ENCODE measurements at regions not wholly inside any gene's neighbourhood (a gene's known extent, or its start where the extent isn't known, plus 50 kb on each side); places are given as distances from the start of the nearest gene placed in this dataset.

DNA sequence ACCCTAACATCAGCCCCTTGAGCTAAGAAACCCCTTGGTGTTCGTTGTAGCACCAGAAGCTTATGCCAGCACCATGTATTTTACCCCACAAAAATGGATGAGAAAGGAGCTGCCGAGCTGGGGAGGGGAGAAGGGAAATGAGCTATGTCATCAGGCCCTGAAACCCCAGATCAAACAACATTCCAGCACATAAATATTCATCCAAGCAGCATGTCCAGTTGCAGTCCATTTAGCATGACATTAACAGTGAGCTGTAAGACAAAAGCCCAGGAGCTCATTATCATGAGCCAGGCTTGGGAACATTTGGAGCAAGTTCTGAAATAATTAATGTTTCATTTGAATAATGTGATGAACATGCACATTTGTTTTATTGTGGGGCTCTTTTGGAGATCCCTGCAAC is 630.1 kb upstream of the TMEM132C start:
- TF ChIP-seq POLR2AphosphoS5 (IDR thresholded peaks at IDR 0.05; ENCODE audit: low read depth, low read length) (no peak), GTF2F1 (IDR thresholded peaks at IDR 0.05; ENCODE audit: borderline replicate concordance, low read depth, low read length) (no peak), EZH2 (IDR thresholded peaks at IDR 0.05; ENCODE audit: low read depth, low read length, severe bottlenecking) (no peak), KDM4A (IDR thresholded peaks at IDR 0.05; ENCODE audit: low read depth, low read length, severe bottlenecking) (no peak), SIN3A (conservative IDR thresholded peaks at IDR 0.05 in 1 of 2, IDR thresholded peaks at IDR 0.05 in 1 of 2; ENCODE audit: low read depth in 1 of 2, low read length in 2 of 2) (no peak), EP300 (IDR thresholded peaks at IDR 0.05; ENCODE audit: borderline replicate concordance in 1 of 2, low read depth in 2 of 2, low read length in 2 of 2) (no peak), POLR2A (IDR thresholded peaks at IDR 0.05; ENCODE audit: control extremely low read depth in 1 of 2, low read depth in 2 of 2, low read length in 2 of 2) (no peak), RAD21 (IDR thresholded peaks at IDR 0.05 in 1 of 2, conservative IDR thresholded peaks at IDR 0.05 in 1 of 2; ENCODE audit: low read depth in 2 of 2, low read length in 2 of 2) (no peak)
- TF ChIP-seq, protein P1, sequence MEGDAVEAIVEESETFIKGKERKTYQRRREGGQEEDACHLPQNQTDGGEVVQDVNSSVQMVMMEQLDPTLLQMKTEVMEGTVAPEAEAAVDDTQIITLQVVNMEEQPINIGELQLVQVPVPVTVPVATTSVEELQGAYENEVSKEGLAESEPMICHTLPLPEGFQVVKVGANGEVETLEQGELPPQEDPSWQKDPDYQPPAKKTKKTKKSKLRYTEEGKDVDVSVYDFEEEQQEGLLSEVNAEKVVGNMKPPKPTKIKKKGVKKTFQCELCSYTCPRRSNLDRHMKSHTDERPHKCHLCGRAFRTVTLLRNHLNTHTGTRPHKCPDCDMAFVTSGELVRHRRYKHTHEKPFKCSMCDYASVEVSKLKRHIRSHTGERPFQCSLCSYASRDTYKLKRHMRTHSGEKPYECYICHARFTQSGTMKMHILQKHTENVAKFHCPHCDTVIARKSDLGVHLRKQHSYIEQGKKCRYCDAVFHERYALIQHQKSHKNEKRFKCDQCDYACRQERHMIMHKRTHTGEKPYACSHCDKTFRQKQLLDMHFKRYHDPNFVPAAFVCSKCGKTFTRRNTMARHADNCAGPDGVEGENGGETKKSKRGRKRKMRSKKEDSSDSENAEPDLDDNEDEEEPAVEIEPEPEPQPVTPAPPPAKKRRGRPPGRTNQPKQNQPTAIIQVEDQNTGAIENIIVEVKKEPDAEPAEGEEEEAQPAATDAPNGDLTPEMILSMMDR (IDR thresholded peaks at IDR 0.05; ENCODE audit: control extremely low read depth in 1 of 3, insufficient read depth in 1 of 3, low read depth in 1 of 3, low read length in 3 of 3) = no peak
- TF ChIP-seq, protein P2, sequence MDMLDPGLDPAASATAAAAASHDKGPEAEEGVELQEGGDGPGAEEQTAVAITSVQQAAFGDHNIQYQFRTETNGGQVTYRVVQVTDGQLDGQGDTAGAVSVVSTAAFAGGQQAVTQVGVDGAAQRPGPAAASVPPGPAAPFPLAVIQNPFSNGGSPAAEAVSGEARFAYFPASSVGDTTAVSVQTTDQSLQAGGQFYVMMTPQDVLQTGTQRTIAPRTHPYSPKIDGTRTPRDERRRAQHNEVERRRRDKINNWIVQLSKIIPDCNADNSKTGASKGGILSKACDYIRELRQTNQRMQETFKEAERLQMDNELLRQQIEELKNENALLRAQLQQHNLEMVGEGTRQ (IDR thresholded peaks at IDR 0.05; ENCODE audit: low read length) = no peak
- TF ChIP-seq, protein P3, sequence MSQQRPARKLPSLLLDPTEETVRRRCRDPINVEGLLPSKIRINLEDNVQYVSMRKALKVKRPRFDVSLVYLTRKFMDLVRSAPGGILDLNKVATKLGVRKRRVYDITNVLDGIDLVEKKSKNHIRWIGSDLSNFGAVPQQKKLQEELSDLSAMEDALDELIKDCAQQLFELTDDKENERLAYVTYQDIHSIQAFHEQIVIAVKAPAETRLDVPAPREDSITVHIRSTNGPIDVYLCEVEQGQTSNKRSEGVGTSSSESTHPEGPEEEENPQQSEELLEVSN (IDR thresholded peaks at IDR 0.05) = no peak
